ENCODE measurements at regions not wholly inside any gene's neighbourhood (a gene's known extent, or its start where the extent isn't known, plus 50 kb on each side); places are given as distances from the start of the nearest gene placed in this dataset.

DNA sequence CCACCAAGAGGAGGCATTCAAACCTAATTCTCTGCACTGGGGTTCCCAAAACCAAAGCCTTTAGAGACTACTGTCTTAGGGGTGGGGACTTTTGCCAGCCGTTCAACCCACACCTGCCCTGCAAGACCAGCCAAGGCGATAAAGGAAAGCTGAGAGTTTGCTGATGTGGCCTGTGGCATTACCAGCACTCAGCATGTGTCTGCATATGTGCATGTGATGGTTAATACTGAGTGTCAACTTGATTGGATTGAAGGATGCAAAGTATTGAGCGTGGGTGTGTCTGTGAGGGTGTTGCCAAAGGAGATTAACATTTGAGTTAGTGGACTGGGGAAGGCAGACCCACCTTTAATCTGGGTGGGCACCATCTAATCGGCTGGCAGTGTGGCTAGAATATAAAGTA is 474.2 kb downstream of the MED10 start:
- H3K27ac ChIP-seq, result no peak overlapping the region
- in situ Hi-C loops (cut with HindIII; ENCODE audit: low pct_ligation_motif_present, low sequenced_read_pairs), result no loop called here

DNA sequence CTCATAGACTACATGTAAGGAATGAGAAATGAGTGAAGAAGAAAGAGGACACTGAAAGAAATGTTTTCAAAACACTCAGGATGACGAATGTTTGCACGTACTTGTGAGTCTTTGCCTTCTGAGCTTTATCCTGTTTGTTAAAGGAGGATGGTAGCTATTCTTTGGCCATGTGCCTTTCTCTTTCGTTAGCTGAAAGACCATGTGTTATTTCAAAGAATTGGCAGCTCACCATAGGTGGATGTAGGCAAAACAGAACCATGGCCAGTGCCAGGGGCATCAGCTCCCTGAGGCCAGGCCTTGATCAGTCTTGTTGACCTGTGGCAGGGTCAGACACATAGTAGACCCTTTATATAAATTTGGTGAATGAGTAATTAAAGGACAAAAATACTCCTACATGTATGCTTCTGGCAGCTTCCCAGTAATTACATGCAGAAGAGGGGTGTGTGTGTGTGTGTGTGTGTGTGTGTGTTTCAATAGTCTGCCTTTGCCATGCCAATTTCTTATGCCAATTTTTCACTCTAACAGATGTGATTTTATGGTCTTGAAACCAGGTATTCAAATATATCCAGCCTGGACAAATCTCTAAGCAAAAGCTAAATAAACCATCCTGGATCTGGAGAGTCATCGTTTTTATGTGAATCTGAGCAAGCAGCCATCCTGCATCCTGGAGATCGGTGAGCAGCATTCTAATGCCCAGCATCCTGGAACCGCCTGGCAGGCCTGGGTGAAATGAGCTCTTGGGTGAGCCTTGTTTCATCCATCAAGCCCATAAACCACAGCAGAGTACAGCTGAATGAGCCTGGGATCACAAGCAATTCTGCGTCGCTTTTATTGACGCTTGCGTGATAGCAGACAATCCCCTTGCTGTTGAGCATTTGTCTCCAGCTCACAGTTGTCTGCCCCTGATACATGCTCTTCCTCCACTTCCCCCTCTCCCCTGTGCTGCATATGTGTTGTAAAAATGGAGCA is 475.4 kb downstream of the MED10 start:
- H3K4me3 ChIP-seq (ENCODE audit: low read depth, low read length), result no peak overlapping the region
- no peak for DNase-seq
- TF ChIP-seq, protein P1, sequence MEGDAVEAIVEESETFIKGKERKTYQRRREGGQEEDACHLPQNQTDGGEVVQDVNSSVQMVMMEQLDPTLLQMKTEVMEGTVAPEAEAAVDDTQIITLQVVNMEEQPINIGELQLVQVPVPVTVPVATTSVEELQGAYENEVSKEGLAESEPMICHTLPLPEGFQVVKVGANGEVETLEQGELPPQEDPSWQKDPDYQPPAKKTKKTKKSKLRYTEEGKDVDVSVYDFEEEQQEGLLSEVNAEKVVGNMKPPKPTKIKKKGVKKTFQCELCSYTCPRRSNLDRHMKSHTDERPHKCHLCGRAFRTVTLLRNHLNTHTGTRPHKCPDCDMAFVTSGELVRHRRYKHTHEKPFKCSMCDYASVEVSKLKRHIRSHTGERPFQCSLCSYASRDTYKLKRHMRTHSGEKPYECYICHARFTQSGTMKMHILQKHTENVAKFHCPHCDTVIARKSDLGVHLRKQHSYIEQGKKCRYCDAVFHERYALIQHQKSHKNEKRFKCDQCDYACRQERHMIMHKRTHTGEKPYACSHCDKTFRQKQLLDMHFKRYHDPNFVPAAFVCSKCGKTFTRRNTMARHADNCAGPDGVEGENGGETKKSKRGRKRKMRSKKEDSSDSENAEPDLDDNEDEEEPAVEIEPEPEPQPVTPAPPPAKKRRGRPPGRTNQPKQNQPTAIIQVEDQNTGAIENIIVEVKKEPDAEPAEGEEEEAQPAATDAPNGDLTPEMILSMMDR (IDR thresholded peaks at IDR 0.05; ENCODE audit: low read depth, low read length, missing control alignments), result no peak
- no peaks in the 10 kb centered on the region for H3K27me3 ChIP-seq (replicated peaks)
- no peak overlapping the region for H3K27ac ChIP-seq
- H3K36me3 ChIP-seq (replicated peaks), result no peaks in the 10 kb centered on the region
- in situ Hi-C loops (cut with HindIII; ENCODE audit: low pct_ligation_motif_present, low sequenced_read_pairs), result no loop called here

More for the DNA sequence above, 474.2 kb downstream of the MED10 start:
- Histone ChIP-seq H3K36me3 (replicated peaks) (no peaks in the 10 kb centered on the region), H3K27me3 (replicated peaks) (no peaks in the 10 kb centered on the region), H3K4me3 (ENCODE audit: low read depth, low read length) (no peak overlapping the region)
- TF ChIP-seq, protein P1 (IDR thresholded peaks at IDR 0.05; ENCODE audit: low read depth, low read length, missing control alignments), result no peak
- DNase-seq, result no peak

DNA sequence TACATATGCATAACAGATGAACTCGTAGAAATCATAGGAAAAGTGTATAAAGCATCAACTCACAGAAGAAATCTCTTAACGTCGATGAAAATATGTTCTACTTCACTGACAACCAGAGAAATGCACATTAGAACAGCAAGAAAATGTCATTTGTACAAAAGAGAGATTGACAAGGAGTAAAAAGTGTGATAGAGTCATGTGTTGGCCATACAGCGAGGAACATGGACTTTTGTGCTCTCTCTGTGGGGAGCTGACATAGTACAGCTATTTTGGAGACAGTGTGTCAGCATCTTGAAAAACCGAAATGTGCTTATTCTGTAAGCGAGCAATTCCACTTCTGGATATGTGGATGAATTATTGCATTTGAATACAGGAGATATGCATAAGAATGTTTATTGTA is 477.9 kb downstream of the ICE1 start:
- Histone ChIP-seq H3K27me3 (replicated peaks) (no peaks in the 10 kb centered on the region), H3K36me3 (replicated peaks) (no peaks in the 10 kb centered on the region), H3K27ac (no peak overlapping the region), H3K4me3 (ENCODE audit: low read depth, low read length) (no peak overlapping the region)
- in situ Hi-C loops (cut with HindIII; ENCODE audit: low pct_ligation_motif_present, low sequenced_read_pairs), result no loop called here
- TF ChIP-seq, protein P1 (IDR thresholded peaks at IDR 0.05; ENCODE audit: low read depth, low read length, missing control alignments), result no peak
- no peak for DNase-seq

DNA sequence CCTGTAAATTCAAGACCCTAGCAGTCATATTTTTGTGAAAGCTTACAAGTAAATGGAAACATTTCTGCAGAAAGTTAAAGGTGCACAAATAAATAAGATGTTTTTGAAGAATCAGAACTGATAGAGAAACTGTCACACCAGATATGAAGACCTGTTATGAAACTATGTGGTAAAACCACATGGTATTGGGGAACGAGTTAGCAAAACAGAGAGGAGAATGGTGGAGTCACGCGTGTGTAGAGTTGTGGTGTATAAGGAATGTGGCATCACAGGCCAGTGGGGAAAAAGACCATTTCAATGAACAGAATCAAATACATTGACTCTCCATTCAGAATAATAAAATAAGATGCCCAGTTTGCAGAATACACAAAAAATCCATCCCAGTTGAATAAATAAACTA is 477.2 kb downstream of the ICE1 start:
- no peak overlapping the region for H3K4me3 ChIP-seq (ENCODE audit: low read depth, low read length)
- in situ Hi-C loops (cut with HindIII; ENCODE audit: low pct_ligation_motif_present, low sequenced_read_pairs), result no loop called here
- no peak for DNase-seq
- H3K36me3 ChIP-seq (replicated peaks), result no peaks in the 10 kb centered on the region
- H3K27me3 ChIP-seq (replicated peaks), result no peaks in the 10 kb centered on the region
- no peak overlapping the region for H3K27ac ChIP-seq
- TF ChIP-seq, protein P1 (IDR thresholded peaks at IDR 0.05; ENCODE audit: low read depth, low read length, missing control alignments), result no peak

DNA sequence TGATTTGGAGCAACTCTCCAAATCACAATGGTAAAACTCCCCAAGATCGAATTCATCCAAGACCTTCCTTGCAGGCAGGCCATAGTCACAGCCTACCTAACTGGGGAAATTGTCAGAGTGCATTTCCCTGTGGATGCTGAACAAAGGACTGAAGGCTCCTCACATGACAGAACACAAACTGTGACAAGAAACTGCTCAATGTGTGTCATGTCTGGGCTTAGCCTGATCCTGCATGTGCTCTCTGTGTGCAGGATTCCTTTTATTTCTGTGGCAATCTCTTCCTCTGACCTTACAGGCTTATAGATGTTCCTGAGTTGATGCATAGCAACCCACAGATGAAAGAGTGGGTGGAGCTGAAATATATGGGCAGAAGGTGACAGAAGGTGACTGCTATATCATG is 465.8 kb downstream of the ICE1 start:
- TF ChIP-seq, protein P1 (IDR thresholded peaks at IDR 0.05; ENCODE audit: low read depth, low read length, missing control alignments), result no peak
- H3K27me3 ChIP-seq (replicated peaks), result no peaks in the 10 kb centered on the region
- in situ Hi-C loops (cut with HindIII; ENCODE audit: low pct_ligation_motif_present, low sequenced_read_pairs), result no loop called here
- H3K27ac ChIP-seq, result no peak overlapping the region
- DNase-seq, result no peak
- H3K4me3 ChIP-seq (ENCODE audit: low read depth, low read length), result no peak overlapping the region
- H3K36me3 ChIP-seq (replicated peaks), result no peaks in the 10 kb centered on the region
